RWPE2 (cell line): ENCODE measurements at regions not wholly inside any gene's neighbourhood (a gene's known extent, or its start where the extent isn't known, plus 50 kb on each side); places are given as distances from the start of the nearest gene placed in this dataset.

Experiments used
- ATAC-seq: fragments of 200-7000 bp; cut with Tn5 transposase; 3 replicates; pipeline ENCODE4 v1.9.1; 2021; ENCODE audit warnings: low read depth
- DNase-seq: peaks from one replicate; pipeline ENCODE4 v3.0.0-alpha.2; 2020; ENCODE audit warnings: low spot score
- H3K27ac ChIP-seq: fragments of 450-650 bp; 2 replicates; pipeline ENCODE4 v1.5.1; 2017; ENCODE audit warnings: mild to moderate bottlenecking; ENCODE audit not compliant: poor library complexity, severe bottlenecking
- H3K27me3 ChIP-seq: fragments of 250-450 bp; sonication (Bioruptor Pico); 2 replicates; pipeline ENCODE4 v1.5.1; 2021; ENCODE audit warnings: mild to moderate bottlenecking, moderate library complexity; ENCODE audit not compliant: insufficient read depth, poor library complexity, severe bottlenecking
- H3K36me3 ChIP-seq: fragments of 250-450 bp; sonication (Bioruptor Pico); 2 replicates; pipeline ENCODE4 v1.5.1; 2020; ENCODE audit warnings: low read depth, mild to moderate bottlenecking, moderate library complexity
- H3K4me1 ChIP-seq: fragments of 250-450 bp; sonication (Bioruptor Pico); 2 replicates; pipeline ENCODE4 v1.5.1; 2021; ENCODE audit warnings: mild to moderate bottlenecking, moderate library complexity; ENCODE audit not compliant: insufficient read depth, poor library complexity, severe bottlenecking
- H3K4me3 ChIP-seq: fragments of 250-450 bp; sonication (Bioruptor Pico); 2 replicates; pipeline ENCODE4 v1.5.1; 2021; ENCODE audit warnings: mild to moderate bottlenecking, moderate library complexity; ENCODE audit not compliant: severe bottlenecking
- H3K9me3 ChIP-seq: fragments of 250-450 bp; sonication (Bioruptor Pico); 2 replicates; pipeline ENCODE4 v1.5.1; 2021; ENCODE audit warnings: mild to moderate bottlenecking, moderate library complexity; ENCODE audit not compliant: severe bottlenecking
- TF ChIP-seq, protein P1 (sequence below): fragments of 450-650 bp; IDR thresholded peaks from one replicate; pipeline ENCODE4 v1.5.1; 2017; ENCODE audit warnings: mild to moderate bottlenecking, moderate library complexity; ENCODE audit not compliant: poor library complexity, severe bottlenecking

DNA sequence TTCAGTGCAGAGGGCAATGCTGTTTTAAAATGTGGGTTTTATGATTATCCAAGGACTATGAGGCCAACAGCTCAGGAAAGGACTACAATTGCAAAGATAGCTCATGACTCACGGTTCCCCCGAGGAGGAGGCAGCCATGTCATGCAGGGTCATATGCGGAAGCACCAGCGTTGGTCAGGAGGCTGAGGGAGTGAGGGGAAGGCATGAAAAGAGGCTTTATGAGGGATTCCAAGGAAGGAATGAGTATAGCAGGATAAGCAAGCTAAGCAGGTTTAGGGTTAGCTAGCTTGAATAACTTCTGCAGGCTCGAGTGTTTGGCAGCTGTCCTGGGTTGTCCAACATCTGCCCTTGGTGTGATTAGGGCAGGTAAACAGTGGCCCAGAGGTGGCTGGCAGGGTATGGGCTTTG, 495.1 kb downstream of the SETD4 start:
- Histone ChIP-seq H3K36me3 (no peaks in the 10 kb centered on the region), H3K4me3 (no peak overlapping the region), H3K9me3 (no peaks in the 10 kb centered on the region), H3K27ac (no peak overlapping the region), H3K27me3 (no peaks in the 10 kb centered on the region), H3K4me1 (peaks cover 2% of the 10 kb centered on the region)
- ATAC-seq: 0 out of 3 replicates have a peak, but pooled peaks have one; percentile 23
- DNase-seq: no peak
- TF ChIP-seq, protein P1, sequence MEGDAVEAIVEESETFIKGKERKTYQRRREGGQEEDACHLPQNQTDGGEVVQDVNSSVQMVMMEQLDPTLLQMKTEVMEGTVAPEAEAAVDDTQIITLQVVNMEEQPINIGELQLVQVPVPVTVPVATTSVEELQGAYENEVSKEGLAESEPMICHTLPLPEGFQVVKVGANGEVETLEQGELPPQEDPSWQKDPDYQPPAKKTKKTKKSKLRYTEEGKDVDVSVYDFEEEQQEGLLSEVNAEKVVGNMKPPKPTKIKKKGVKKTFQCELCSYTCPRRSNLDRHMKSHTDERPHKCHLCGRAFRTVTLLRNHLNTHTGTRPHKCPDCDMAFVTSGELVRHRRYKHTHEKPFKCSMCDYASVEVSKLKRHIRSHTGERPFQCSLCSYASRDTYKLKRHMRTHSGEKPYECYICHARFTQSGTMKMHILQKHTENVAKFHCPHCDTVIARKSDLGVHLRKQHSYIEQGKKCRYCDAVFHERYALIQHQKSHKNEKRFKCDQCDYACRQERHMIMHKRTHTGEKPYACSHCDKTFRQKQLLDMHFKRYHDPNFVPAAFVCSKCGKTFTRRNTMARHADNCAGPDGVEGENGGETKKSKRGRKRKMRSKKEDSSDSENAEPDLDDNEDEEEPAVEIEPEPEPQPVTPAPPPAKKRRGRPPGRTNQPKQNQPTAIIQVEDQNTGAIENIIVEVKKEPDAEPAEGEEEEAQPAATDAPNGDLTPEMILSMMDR: no peak

DNA sequence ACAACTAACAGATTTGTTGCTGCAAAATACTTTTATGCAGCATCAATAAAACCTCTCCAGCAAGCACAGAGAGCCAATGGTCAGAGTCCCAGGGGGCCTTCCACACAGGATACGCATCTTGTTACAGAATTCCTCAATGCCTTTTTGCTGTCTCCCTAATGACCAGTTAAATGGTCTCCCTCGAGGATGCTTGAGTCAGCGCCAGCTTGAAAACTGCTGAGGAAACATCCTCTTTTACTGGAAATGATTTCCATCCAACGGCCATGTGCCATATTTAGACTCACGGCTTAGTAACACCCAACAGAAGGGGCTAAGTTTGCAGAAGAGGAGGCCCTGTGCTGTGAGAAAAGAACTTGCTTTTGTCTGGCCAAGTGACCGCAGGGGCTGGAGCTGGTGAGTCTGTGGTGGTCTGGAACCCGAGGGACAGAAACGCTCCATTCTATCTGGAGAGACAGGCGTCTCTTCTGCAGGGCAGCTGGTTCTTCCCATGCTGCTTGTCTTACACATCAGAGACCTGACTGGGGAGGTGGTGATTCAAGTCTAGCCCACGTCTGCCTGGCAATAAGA, 496.4 kb downstream of the SETD4 start:
- ATAC-seq (no peak), DNase-seq (no peak)
- Histone ChIP-seq H3K27me3 (no peaks in the 10 kb centered on the region), H3K36me3 (no peaks in the 10 kb centered on the region), H3K9me3 (no peaks in the 10 kb centered on the region), H3K4me3 (no peak overlapping the region), H3K27ac (no peak overlapping the region), H3K4me1 (peaks cover 2% of the 10 kb centered on the region)
- TF ChIP-seq, protein P1: no peak

DNA sequence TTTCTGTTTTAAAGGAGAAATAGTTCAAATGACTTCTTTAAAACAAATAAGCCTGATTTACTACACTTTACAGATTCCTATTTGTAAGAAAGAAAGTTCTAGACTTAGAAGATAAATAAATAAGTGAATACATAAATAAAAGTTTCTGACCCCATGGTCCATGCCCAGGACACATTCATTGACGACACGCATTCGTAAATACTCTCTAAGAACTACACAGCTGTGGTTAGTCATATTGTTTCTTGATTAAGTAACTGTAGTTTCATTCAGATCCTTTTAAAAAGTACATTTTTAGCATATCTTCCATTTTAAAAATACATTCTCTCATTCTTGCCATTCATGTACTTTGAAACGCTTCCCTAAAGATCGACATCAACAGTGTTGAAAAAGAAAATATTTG, 497.4 kb downstream of the SETD4 start:
- TF ChIP-seq, protein P1: no peak
- ATAC-seq (no peak), DNase-seq (no peak)
- Histone ChIP-seq H3K9me3 (no peaks in the 10 kb centered on the region), H3K27ac (no peak overlapping the region), H3K27me3 (no peaks in the 10 kb centered on the region), H3K36me3 (no peaks in the 10 kb centered on the region), H3K4me1 (peaks cover 2% of the 10 kb centered on the region), H3K4me3 (no peak overlapping the region)

DNA sequence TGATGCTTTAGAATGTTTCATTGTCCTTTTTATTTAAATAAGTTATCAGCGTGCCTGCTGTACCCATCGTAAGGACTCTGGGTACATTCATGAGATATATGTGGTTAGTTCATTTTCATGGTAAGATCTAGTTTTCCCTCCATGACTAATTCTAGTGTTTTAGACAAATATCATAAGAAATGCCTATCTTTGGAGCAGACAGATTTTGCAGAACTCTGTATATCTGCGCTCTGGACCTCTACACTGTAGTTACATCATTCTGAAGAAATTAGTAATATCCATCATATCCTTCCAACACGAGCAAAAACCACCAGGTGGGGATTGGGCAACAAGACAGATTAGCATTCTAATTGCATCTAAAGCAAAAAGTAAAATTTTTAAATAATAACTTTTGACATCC, 499.2 kb downstream of the SETD4 start:
- Histone ChIP-seq H3K27ac (no peak overlapping the region), H3K27me3 (no peaks in the 10 kb centered on the region), H3K4me1 (peaks cover 2% of the 10 kb centered on the region), H3K36me3 (no peaks in the 10 kb centered on the region), H3K4me3 (no peak overlapping the region), H3K9me3 (no peaks in the 10 kb centered on the region)
- ATAC-seq (no peak), DNase-seq (no peak)
- TF ChIP-seq, protein P1: no peak

DNA sequence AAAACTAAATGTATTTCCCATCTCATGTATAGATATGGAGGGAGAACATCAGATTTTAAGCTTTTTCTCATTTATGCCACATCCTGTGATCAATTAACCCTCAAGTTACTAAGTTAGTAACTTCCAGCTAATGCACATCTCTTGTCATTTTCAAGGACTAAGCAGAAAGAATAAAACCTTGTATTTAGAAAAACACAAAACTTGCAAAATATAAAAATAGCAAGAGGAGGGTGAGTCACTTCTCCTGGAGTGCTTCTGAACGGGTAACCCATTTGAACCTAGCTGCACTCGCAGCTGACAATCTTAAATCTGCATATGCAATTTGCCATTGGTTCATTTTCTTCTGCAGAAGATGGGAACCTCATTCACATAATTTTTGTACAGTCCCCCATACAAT, 500.5 kb downstream of the SETD4 start:
- H3K9me3 ChIP-seq: no peaks in the 10 kb centered on the region
- no peak for ATAC-seq
- H3K27ac ChIP-seq: no peak overlapping the region
- DNase-seq: no peak
- no peaks in the 10 kb centered on the region for H3K27me3 ChIP-seq
- H3K4me3 ChIP-seq: no peak overlapping the region
- no peaks in the 10 kb centered on the region for H3K36me3 ChIP-seq
- H3K4me1 ChIP-seq: no peaks in the 10 kb centered on the region
- TF ChIP-seq, protein P1: no peak
